GM12891 (cell line): ENCODE measurements at regions not wholly inside any gene's neighbourhood (a gene's known extent, or its start where the extent isn't known, plus 50 kb on each side); places are given as distances from the start of the nearest gene placed in this dataset.

Experiments
- POLR2A ChIP-seq: IDR thresholded peaks from 2 replicates; pipeline ENCODE4 v1.6.1; 2011; ENCODE audit warnings: low read depth, low read length, control low read depth
- TAF1 ChIP-seq: IDR thresholded peaks from 2 replicates; pipeline ENCODE4 v1.6.1; 2011; ENCODE audit warnings: low read depth, low read length, control low read depth

GRCh38 chr1:221283532-221283931 is 404.3 kb downstream of the HLX start:
- TF ChIP-seq POLR2A = no peak
- TF ChIP-seq TAF1 = no peak
